GM18519 (cell line): ENCODE measurements at regions not wholly inside any gene's neighbourhood (a gene's known extent, or its start where the extent isn't known, plus 50 kb on each side); places are given as distances from the start of the nearest gene placed in this dataset.

Experiments used
- ATAC-seq: cut with Tn5 transposase; IDR thresholded peaks from one replicate; pipeline ENCODE4 v1.9.1; 2021; ENCODE audit warnings: mild to moderate bottlenecking, moderate library complexity; ENCODE audit not compliant: unreplicated experiment, low FRiP score

DNA sequence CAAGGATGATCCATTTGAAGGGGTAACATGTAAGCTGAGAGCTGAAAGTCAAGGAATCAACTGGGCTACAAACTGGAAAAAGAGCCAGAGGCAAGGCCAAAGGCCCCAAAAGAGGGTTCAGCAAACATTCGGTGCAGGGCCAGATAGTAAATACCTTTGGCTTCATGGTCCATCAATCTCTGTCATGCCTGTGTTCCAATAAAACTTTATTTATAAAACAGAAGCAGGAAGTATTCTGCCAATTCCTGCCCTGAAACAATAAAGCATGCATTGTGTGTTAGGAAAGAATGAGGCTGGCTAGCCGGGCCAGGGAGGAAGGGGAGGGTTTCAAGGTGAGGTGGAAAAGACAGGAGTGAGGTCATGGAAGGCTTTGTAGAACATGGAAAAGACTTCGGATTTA lies 107.1 kb downstream of the LBH start:
- no peak for ATAC-seq

GRCh38 chr2:30339071-30339470 lies 107.7 kb downstream of the LBH start:
- no peak for ATAC-seq

- ATAC-seq = no peak
Measured at GRCh38 chr2:30341500-30342267, 105.4 kb upstream of the LCLAT1 start.

GRCh38 chr2:30346471-30347169 lies 100.4 kb upstream of the LCLAT1 start:
- no peak for ATAC-seq

GRCh38 chr2:30348825-30349224 lies 98.2 kb upstream of the LCLAT1 start:
- no peak for ATAC-seq

GRCh38 chr2:30349691-30350090 lies 97.4 kb upstream of the LCLAT1 start:
- no peak for ATAC-seq

- ATAC-seq = no peak
Measured at GRCh38 chr2:30351116-30351515, 95.9 kb upstream of the LCLAT1 start.

- no peak for ATAC-seq
Measured at GRCh38 chr2:30351949-30352348, 95.1 kb upstream of the LCLAT1 start.

GRCh38 chr2:30354150-30354549 lies 92.9 kb upstream of the LCLAT1 start:
- no peak for ATAC-seq

GRCh38 chr2:30354621-30355020 lies 92.4 kb upstream of the LCLAT1 start:
- ATAC-seq = no peak

DNA sequence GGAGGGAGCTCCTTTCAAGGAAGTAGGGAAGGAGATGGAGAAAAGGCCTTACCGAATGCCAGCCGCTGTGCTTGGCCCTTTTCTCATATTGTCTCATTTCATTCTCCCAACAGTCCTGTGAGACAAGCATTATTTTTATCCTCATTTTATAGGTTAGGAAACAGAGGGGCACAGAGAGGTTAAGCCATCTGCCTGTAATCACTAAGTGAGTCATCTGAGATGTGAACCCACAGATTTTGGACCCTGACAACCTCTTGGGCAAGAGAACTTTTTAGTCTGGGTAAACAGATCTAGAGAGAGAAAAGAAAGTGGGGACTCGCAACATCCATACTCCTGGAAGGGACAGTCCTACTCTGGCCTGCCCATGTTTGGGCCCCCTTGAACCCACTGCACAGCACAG lies 91.7 kb upstream of the LCLAT1 start:
- no peak for ATAC-seq

DNA sequence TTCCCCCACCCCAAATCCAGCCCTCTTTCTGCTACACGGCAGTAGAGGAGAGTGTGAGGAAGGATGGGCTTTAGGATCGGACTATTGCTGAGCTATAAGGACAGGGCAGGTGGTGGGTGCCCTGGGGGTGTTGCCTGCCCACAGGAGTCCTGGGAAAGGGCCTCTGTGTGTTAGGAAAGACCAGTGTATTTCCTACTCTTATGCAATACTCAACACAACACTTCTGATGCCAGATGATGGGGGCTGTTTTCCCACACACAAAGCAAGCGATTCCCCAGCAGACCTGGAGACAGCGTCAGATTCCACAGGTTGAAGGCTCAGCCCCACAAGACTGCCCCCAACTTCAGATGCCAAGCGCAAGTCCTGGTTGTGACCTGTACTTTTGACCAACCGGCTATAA lies 91.0 kb upstream of the LCLAT1 start:
- ATAC-seq = no peak

DNA sequence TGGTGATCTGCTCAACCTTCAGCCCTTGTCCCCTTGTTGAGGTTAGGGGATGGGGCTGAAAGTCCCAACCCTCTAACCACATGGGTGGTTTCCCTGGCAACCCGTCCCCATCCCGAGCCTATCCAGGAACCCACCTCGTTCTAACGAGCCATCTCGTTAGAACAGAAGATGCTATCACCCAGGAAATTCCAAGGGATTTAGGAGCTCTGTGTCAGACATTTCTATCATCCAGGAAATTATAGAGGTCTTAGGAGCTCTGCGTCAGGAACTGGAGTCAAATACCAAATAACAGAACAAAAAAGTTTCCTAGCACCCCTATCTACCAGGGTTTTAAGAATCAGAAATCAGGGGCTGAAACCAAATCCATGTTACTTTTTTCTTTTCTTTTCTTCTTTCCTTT lies 90.3 kb upstream of the LCLAT1 start:
- ATAC-seq = no peak

- no peak for ATAC-seq
Measured at GRCh38 chr2:30358351-30358750, 88.7 kb upstream of the LCLAT1 start.

DNA sequence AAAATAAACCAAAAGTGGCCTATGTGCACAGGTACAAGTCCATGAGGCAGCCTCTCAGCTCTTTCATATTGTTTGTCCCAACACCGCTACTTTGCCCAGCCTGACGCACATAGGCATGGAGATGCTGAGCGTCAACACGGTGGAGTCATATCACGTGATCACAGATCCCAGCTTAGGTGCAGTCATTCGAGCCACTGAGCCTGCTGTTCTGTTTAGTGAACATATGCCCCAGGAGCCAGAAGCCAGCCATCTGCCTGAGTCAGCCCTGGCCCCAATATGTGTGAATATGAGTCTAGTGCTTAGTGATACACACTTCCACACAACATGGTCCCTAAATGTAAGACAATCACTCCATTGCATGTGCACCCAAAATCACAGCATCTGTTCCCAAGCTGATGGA lies 88.2 kb upstream of the LCLAT1 start:
- no peak for ATAC-seq

DNA sequence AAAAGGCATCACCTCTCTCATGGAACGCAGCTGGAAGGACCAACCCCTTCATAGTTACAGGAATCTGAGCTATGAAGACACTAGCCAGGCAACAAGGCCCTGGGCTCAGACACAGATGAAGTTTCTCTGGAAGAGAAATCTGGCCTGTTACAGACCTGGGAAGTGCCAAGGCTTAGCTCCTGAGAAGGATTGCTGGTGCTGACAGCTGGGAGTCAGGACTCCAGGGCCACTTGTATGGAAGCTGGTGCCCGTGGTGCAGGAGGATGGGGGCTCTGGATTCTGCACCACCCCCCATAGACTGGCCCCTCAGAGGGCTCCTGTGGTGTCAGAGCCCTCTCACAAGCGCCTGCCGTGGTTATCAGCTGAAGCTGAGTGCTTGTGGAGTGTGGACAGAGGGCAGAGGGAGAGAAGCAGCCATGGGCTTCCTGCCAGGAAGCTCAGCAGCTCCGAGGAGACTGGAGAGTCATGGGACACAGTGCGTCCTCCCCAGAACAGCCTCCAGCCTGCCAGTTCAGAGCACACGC lies 87.3 kb upstream of the LCLAT1 start:
- ATAC-seq = no peak

DNA sequence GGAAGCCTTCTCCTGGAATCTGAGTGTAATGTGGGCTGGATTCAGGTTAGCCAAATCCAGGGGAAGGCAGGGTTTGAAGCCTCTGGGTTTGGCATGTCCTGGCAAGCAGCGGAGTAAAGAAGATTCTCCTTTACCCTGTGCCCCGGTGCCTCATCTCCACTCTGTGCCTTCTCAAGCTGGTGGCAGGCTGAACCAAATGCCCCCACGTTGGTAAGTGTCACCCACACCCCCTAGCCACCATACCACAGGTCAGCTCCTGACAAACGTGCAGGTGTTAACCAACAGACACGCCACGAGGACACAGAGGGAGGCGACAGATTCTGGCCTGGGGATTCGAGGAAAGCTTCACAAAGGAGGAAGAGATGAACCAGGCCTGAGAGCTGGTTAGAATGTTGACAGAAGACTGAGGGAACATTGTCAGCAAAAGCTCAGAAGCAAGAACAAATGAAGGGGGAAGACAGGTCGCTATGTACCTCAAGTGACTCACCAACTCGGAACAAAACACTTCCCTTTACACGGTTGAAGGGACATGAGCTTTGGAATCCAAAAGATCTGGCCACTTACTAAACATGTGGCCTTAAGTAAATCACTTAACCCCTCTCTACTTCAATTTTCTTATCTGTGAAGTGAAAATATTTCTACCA lies 85.2 kb upstream of the LCLAT1 start:
- no peak for ATAC-seq

DNA sequence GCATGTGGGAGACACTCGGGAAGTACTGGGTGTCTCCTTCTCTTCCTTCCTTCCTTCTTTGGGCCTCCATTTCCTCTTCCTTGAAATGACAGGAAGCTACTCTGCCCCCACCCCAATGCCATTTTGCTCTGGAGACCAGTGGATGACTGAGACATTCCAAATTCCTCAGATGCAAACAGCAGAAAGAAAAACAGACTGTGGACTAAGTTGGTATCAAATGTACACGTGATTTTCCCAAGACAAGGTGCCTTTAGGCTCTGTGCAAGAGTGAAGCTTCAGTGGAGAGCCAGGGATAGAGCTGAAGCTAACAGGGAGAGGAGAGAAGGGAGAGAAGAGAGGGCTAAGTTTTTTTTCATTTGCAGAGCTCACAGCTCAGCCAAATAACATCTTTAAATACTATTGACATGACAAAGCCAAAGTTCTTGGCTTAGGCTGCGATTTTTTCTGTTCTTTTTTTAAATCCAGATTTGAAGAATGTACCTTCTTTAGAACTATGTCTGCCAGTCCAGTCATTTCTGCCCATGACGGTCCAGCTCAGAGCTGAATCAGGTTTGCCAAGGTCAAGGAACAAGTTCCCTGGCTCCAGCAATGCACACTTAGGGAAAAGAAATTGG lies 84.5 kb upstream of the LCLAT1 start:
- no peak for ATAC-seq

DNA sequence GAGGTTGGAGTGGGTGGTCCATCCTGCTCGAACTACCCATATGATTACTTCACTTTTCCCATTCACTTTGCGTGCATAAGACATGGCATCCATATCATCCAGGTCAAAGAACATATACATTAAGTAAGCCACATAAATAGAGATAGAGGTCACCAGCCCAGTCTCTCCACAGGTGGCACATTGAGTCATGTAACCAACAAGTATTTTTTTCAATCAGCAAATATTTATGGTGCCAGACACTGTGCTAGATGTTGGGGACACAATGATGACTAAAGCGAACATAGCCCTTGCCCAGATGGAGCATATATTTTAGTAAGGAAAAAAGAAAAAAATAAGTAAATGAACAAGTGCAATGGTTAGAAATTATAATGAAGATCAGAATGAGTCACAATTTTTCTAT lies 83.6 kb upstream of the LCLAT1 start:
- ATAC-seq = no peak

DNA sequence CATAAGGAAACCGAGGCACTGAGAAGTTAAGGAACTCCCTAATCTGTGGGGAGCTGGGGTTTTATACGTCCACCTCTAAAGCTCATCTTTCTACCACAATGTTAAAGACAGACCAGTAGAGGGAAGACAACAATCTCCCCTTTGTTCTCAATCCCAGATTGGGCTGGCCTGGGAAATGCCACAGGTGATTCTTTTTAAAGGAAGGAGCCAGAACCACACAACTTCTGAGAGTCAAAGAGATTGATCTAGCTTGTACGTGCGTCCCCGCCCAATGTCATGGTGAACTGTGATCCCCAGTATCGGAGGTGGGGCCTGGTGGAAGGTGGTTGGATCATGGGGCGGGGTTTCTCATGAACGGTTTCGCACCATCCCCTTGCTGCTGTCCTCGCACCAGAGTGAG lies 81.8 kb upstream of the LCLAT1 start:
- no peak for ATAC-seq

DNA sequence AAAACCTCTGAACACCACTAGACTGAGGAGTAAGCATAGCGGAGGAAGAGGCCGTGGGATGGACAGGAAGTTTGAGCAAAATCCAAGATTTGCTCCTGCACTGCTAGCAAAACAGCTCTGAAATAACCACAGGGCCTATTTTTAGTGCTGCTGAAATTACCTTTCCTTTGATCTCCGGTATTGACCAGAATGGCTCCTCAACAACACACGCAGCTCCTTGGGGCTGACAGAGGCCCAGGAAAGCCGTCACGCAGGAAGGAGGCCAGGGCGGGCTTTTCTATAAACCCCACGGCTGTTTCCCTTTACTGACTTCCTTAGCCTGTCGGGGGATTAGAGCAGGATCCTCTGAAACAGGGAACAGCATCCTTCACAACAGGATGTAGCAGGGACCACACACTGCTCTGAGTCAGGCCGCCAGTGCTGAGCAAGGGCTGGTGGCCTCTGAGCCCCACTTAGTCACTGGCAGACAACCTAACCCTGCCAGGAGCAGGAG lies 80.8 kb upstream of the LCLAT1 start:
- ATAC-seq = no peak
